ENCODE measurements at regions not wholly inside any gene's neighbourhood (a gene's known extent, or its start where the extent isn't known, plus 50 kb on each side); places are given as distances from the start of the nearest gene placed in this dataset.

- H3K4me3 ChIP-seq (ENCODE audit: low read depth in 1 of 2, low read length in 2 of 2), result no peak overlapping the region
- no peaks in the 10 kb centered on the region for H3K4me1 ChIP-seq (ENCODE audit: control insufficient read depth in 1 of 2, insufficient read depth in 2 of 2, low read length in 2 of 2)
- H3K27me3 ChIP-seq (ENCODE audit: low read depth, low read length), result no peaks in the 10 kb centered on the region
- no peaks in the 10 kb centered on the region for H3K9me3 ChIP-seq (ENCODE audit: control insufficient read depth in 1 of 2, low read length in 2 of 2)
- no peaks in the 10 kb centered on the region for H3K36me3 ChIP-seq (ENCODE audit: control insufficient read depth in 1 of 2, insufficient read depth in 2 of 2, low read length in 2 of 2)
- no peak overlapping the region for H3K27ac ChIP-seq (ENCODE audit: low read length)
These were observed 76.5 kb upstream of the PPP1R3C start for GRCh38 chr10:91709394-91709798.

GRCh38 chr10:91708174-91708861 lies 75.4 kb upstream of the PPP1R3C start:
- H3K36me3 ChIP-seq (ENCODE audit: control insufficient read depth in 1 of 2, insufficient read depth in 2 of 2, low read length in 2 of 2), result no peaks in the 10 kb centered on the region
- H3K27ac ChIP-seq (ENCODE audit: low read length), result no peak overlapping the region
- H3K4me1 ChIP-seq (ENCODE audit: control insufficient read depth in 1 of 2, insufficient read depth in 2 of 2, low read length in 2 of 2), result no peaks in the 10 kb centered on the region
- no peaks in the 10 kb centered on the region for H3K27me3 ChIP-seq (ENCODE audit: low read depth, low read length)
- no peak overlapping the region for H3K4me3 ChIP-seq (ENCODE audit: low read depth in 1 of 2, low read length in 2 of 2)
- H3K9me3 ChIP-seq (ENCODE audit: control insufficient read depth in 1 of 2, low read length in 2 of 2), result no peaks in the 10 kb centered on the region

- no peaks in the 10 kb centered on the region for H3K27me3 ChIP-seq (ENCODE audit: low read depth, low read length)
- H3K4me3 ChIP-seq (ENCODE audit: low read depth in 1 of 2, low read length in 2 of 2), result no peak overlapping the region
- H3K27ac ChIP-seq (ENCODE audit: low read length), result no peak overlapping the region
- H3K4me1 ChIP-seq (ENCODE audit: control insufficient read depth in 1 of 2, insufficient read depth in 2 of 2, low read length in 2 of 2), result no peaks in the 10 kb centered on the region
- no peaks in the 10 kb centered on the region for H3K36me3 ChIP-seq (ENCODE audit: control insufficient read depth in 1 of 2, insufficient read depth in 2 of 2, low read length in 2 of 2)
- no peaks in the 10 kb centered on the region for H3K9me3 ChIP-seq (ENCODE audit: control insufficient read depth in 1 of 2, low read length in 2 of 2)
These were observed 74.4 kb upstream of the PPP1R3C start for GRCh38 chr10:91707236-91707635.

- Histone ChIP-seq H3K27ac (ENCODE audit: low read length) (no peak overlapping the region), H3K27me3 (ENCODE audit: low read depth, low read length) (no peaks in the 10 kb centered on the region)
These were observed 73.2 kb upstream of the PPP1R3C start for GRCh38 chr10:91705948-91706670.

GRCh38 chr10:91702620-91703019 lies 69.7 kb upstream of the PPP1R3C start:
- Histone ChIP-seq H3K9me3 (ENCODE audit: control insufficient read depth in 1 of 2, low read length in 2 of 2) (no peaks in the 10 kb centered on the region), H3K27ac (ENCODE audit: low read length) (no peak overlapping the region), H3K4me3 (ENCODE audit: low read depth in 1 of 2, low read length in 2 of 2) (no peak overlapping the region), H3K36me3 (ENCODE audit: control insufficient read depth in 1 of 2, insufficient read depth in 2 of 2, low read length in 2 of 2) (no peaks in the 10 kb centered on the region), H3K4me1 (ENCODE audit: control insufficient read depth in 1 of 2, insufficient read depth in 2 of 2, low read length in 2 of 2) (no peaks in the 10 kb centered on the region), H3K27me3 (ENCODE audit: low read depth, low read length) (no peaks in the 10 kb centered on the region)

More at GRCh38 chr10:91705948-91706670, 73.2 kb upstream of the PPP1R3C start:
- H3K36me3 ChIP-seq (ENCODE audit: control insufficient read depth in 1 of 2, insufficient read depth in 2 of 2, low read length in 2 of 2), result no peaks in the 10 kb centered on the region
- no peaks in the 10 kb centered on the region for H3K9me3 ChIP-seq (ENCODE audit: control insufficient read depth in 1 of 2, low read length in 2 of 2)
- H3K4me3 ChIP-seq (ENCODE audit: low read depth in 1 of 2, low read length in 2 of 2), result no peak overlapping the region
- H3K4me1 ChIP-seq (ENCODE audit: control insufficient read depth in 1 of 2, insufficient read depth in 2 of 2, low read length in 2 of 2), result no peaks in the 10 kb centered on the region

GRCh38 chr10:91700788-91701444 lies 68.0 kb upstream of the PPP1R3C start:
- Histone ChIP-seq H3K9me3 (ENCODE audit: control insufficient read depth in 1 of 2, low read length in 2 of 2) (no peaks in the 10 kb centered on the region), H3K36me3 (ENCODE audit: control insufficient read depth in 1 of 2, insufficient read depth in 2 of 2, low read length in 2 of 2) (no peaks in the 10 kb centered on the region), H3K4me1 (ENCODE audit: control insufficient read depth in 1 of 2, insufficient read depth in 2 of 2, low read length in 2 of 2) (no peaks in the 10 kb centered on the region), H3K27me3 (ENCODE audit: low read depth, low read length) (no peaks in the 10 kb centered on the region), H3K27ac (ENCODE audit: low read length) (no peak overlapping the region), H3K4me3 (ENCODE audit: low read depth in 1 of 2, low read length in 2 of 2) (no peak overlapping the region)

GRCh38 chr10:91700273-91700672 lies 67.4 kb upstream of the PPP1R3C start:
- Histone ChIP-seq H3K27me3 (ENCODE audit: low read depth, low read length) (no peaks in the 10 kb centered on the region), H3K9me3 (ENCODE audit: control insufficient read depth in 1 of 2, low read length in 2 of 2) (no peaks in the 10 kb centered on the region), H3K4me1 (ENCODE audit: control insufficient read depth in 1 of 2, insufficient read depth in 2 of 2, low read length in 2 of 2) (no peaks in the 10 kb centered on the region), H3K36me3 (ENCODE audit: control insufficient read depth in 1 of 2, insufficient read depth in 2 of 2, low read length in 2 of 2) (no peaks in the 10 kb centered on the region), H3K4me3 (ENCODE audit: low read depth in 1 of 2, low read length in 2 of 2) (no peak overlapping the region), H3K27ac (ENCODE audit: low read length) (no peak overlapping the region)

GRCh38 chr10:91698258-91698657 lies 65.4 kb upstream of the PPP1R3C start:
- no peak overlapping the region for H3K4me3 ChIP-seq (ENCODE audit: low read depth in 1 of 2, low read length in 2 of 2)

GRCh38 chr10:91694170-91694794 lies 61.4 kb upstream of the PPP1R3C start:
- H3K4me1 ChIP-seq (ENCODE audit: control insufficient read depth in 1 of 2, insufficient read depth in 2 of 2, low read length in 2 of 2), result no peaks in the 10 kb centered on the region

More at GRCh38 chr10:91698258-91698657, 65.4 kb upstream of the PPP1R3C start:
- Histone ChIP-seq H3K27ac (ENCODE audit: low read length) (no peak overlapping the region), H3K4me1 (ENCODE audit: control insufficient read depth in 1 of 2, insufficient read depth in 2 of 2, low read length in 2 of 2) (no peaks in the 10 kb centered on the region), H3K27me3 (ENCODE audit: low read depth, low read length) (no peaks in the 10 kb centered on the region), H3K36me3 (ENCODE audit: control insufficient read depth in 1 of 2, insufficient read depth in 2 of 2, low read length in 2 of 2) (no peaks in the 10 kb centered on the region), H3K9me3 (ENCODE audit: control insufficient read depth in 1 of 2, low read length in 2 of 2) (no peaks in the 10 kb centered on the region)

GRCh38 chr10:91691981-91692380 lies 59.1 kb upstream of the PPP1R3C start:
- Histone ChIP-seq H3K4me3 (ENCODE audit: low read depth in 1 of 2, low read length in 2 of 2) (no peak overlapping the region), H3K36me3 (ENCODE audit: control insufficient read depth in 1 of 2, insufficient read depth in 2 of 2, low read length in 2 of 2) (no peaks in the 10 kb centered on the region), H3K27me3 (ENCODE audit: low read depth, low read length) (no peaks in the 10 kb centered on the region), H3K4me1 (ENCODE audit: control insufficient read depth in 1 of 2, insufficient read depth in 2 of 2, low read length in 2 of 2) (no peaks in the 10 kb centered on the region), H3K27ac (ENCODE audit: low read length) (no peak overlapping the region), H3K9me3 (ENCODE audit: control insufficient read depth in 1 of 2, low read length in 2 of 2) (no peaks in the 10 kb centered on the region)

More at GRCh38 chr10:91694170-91694794, 61.4 kb upstream of the PPP1R3C start:
- Histone ChIP-seq H3K36me3 (ENCODE audit: control insufficient read depth in 1 of 2, insufficient read depth in 2 of 2, low read length in 2 of 2) (no peaks in the 10 kb centered on the region), H3K27ac (ENCODE audit: low read length) (no peak overlapping the region), H3K4me3 (ENCODE audit: low read depth in 1 of 2, low read length in 2 of 2) (no peak overlapping the region), H3K27me3 (ENCODE audit: low read depth, low read length) (no peaks in the 10 kb centered on the region), H3K9me3 (ENCODE audit: control insufficient read depth in 1 of 2, low read length in 2 of 2) (no peaks in the 10 kb centered on the region)

- H3K9me3 ChIP-seq (ENCODE audit: control insufficient read depth in 1 of 2, low read length in 2 of 2), result no peaks in the 10 kb centered on the region
- H3K36me3 ChIP-seq (ENCODE audit: control insufficient read depth in 1 of 2, insufficient read depth in 2 of 2, low read length in 2 of 2), result no peaks in the 10 kb centered on the region
- H3K4me1 ChIP-seq (ENCODE audit: control insufficient read depth in 1 of 2, insufficient read depth in 2 of 2, low read length in 2 of 2), result no peaks in the 10 kb centered on the region
- no peak overlapping the region for H3K27ac ChIP-seq (ENCODE audit: low read length)
- H3K27me3 ChIP-seq (ENCODE audit: low read depth, low read length), result no peaks in the 10 kb centered on the region
- H3K4me3 ChIP-seq (ENCODE audit: low read depth in 1 of 2, low read length in 2 of 2), result no peak overlapping the region
These were observed 58.3 kb upstream of the PPP1R3C start for GRCh38 chr10:91690996-91691676.

Data from muscle layer of duodenum (tissue), 2 donors.